CD4-positive, alpha-beta T cell treated with Interleukin-17A for 4 hours (primary cell): ENCODE measurements at regions not wholly inside any gene's neighbourhood (a gene's known extent, or its start where the extent isn't known, plus 50 kb on each side); places are given as distances from the start of the nearest gene placed in this dataset.
"Not testable (repeated sequence)": the region's sequence is repeated elsewhere in the genome, so short reads cannot be mapped to it uniquely, and the experiment has no call there.

Experiments used
- DNase-seq: peaks from one replicate; pipeline ENCODE4 v3.0.0-alpha.2; 2020; ENCODE audit warnings: mixed read lengths

DNA sequence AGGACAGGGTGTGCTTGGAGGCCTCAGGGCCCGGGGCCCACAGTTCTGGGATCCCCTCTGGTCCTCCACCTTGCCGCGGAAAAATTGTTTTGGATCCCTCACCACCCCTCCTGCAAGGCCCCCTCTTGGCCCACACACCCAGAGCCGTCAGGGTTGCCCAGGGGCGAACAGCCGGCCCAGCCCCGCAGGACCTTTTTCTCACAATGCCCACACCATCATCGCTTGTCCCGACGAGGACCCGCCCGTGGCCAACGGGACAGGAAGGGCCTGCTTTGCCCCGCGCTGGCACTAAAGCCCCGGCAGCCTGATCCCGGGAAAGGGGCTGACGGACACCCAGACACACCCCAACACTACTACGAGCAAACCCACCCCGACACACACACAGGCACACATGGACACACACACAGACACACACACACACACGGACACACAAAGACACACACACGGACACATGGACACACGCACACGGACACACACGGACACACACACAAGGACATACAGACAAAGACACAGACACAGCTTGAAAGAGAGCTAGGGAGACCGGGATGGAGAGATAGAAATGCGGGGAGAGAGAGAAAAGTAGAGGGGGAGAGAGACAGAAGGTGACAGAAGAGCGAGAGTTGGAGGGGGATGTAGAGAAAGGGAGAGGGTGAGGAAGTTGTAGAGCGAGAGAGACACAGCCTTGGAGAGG is 1493.5 kb upstream of the DEFB115 start:
- DNase-seq, result no peak

DNA sequence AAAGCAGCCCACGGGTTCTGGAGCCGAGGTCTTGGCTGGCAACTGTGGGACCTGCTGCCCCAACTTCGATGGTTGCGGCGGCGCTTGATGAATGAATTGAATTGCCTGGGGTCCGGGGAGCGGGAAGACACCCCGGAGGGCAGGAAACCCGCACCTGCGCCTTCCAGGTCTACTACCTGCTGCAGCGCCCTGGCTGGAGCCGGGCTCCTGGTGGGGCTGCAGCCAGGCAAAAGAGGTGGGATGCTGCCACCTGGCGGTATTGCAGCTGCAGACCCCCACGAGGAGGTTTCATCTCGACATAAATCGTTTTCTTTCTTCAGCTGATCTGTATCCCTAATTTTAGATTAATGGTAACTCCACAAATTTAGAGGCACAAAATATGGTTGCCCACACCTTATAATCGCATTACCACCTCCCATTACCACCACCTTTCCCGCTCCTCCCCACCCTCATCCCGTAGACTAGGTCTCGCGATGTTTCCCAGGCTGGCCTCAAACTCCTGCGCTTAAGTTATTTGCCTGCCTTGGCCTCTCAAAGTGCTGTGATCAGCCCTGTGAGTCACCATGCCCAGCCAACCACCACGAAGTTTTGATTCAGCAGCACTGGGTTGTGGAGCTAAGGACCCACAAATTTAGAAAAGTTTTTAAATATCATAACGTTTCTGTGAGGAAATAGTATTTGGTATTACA is 1492.4 kb upstream of the DEFB115 start:
- DNase-seq, result not testable (repeated sequence)

GRCh38 chr20:29778033-29778432 is 1479.4 kb upstream of the DEFB115 start:
- DNase-seq, result not testable (repeated sequence)

GRCh38 chr20:29781217-29781616 is 1476.2 kb upstream of the DEFB115 start:
- not testable (repeated sequence) for DNase-seq

DNA sequence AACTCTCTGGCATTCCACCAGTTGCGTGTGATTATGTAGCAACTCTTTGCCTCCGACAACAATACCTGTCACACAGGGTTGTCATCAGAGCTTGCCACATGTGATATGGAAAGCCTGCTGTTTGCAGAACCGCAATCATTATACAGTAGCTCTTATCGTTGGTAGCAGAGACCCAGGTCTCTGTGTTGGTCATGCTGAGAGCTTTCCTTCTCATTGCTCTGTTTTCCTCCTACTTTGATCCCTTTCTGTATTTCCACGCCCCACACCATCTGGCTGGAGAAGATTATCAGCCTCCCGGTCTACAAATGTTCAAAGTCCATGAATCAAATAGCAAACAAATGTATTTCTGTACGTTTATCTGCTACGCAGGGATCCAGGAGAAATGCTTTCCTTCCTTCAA is 1475.6 kb upstream of the DEFB115 start:
- not testable (repeated sequence) for DNase-seq

DNA sequence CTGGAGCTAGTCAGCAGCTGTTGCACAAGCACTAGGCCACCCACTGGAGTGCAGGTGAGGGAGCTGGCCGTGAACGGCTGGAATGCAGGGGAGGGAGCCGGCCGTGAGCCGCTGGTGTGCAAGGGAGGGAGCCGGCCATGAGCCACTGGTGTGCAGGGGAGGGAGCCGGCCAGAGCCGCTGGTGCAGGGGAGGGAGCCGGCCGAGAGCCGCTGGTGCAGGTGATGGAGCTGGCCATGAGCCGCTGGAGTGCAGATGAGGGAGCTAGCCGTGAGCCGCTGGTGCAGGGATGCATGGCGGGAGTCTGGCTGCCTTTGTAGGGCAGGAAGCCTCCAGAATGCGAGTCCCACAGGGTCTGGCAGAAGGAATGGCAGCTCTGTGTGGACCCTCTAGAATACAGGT is 1470.0 kb upstream of the DEFB115 start:
- not testable (repeated sequence) for DNase-seq

GRCh38 chr20:29790510-29790909 is 1467.0 kb upstream of the DEFB115 start:
- no peak for DNase-seq

GRCh38 chr20:29831508-29831907 is 1426.0 kb upstream of the DEFB115 start:
- not testable (repeated sequence) for DNase-seq

DNA sequence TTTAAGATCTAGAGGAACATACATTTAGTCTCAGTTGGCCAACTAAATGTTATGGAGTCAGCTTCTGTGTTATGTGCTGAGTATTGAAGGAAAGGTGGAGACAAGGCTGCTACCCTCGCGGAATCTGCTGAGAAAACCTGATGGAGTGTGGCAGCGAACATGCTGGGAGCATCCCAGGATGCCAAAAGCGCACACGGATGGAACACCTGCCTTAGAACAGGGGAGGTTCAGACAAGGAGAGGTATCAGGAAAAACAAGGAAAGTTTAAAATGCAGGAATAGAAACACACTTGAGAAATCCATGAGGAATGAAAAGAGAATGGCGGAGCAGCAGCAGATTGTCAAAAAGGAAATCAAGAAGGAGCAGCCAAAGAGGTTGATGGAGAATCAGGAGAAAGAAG is 1389.5 kb upstream of the DEFB115 start:
- DNase-seq, result not testable (repeated sequence)

- DNase-seq, result not testable (repeated sequence)
These were observed 1388.8 kb upstream of the DEFB115 start for GRCh38 chr20:29868688-29869087.

- not testable (repeated sequence) for DNase-seq
These were observed 1385.6 kb upstream of the DEFB115 start for GRCh38 chr20:29871816-29872215.

GRCh38 chr20:29873946-29874345 is 1383.5 kb upstream of the DEFB115 start:
- DNase-seq, result peak; percentile 18

DNA sequence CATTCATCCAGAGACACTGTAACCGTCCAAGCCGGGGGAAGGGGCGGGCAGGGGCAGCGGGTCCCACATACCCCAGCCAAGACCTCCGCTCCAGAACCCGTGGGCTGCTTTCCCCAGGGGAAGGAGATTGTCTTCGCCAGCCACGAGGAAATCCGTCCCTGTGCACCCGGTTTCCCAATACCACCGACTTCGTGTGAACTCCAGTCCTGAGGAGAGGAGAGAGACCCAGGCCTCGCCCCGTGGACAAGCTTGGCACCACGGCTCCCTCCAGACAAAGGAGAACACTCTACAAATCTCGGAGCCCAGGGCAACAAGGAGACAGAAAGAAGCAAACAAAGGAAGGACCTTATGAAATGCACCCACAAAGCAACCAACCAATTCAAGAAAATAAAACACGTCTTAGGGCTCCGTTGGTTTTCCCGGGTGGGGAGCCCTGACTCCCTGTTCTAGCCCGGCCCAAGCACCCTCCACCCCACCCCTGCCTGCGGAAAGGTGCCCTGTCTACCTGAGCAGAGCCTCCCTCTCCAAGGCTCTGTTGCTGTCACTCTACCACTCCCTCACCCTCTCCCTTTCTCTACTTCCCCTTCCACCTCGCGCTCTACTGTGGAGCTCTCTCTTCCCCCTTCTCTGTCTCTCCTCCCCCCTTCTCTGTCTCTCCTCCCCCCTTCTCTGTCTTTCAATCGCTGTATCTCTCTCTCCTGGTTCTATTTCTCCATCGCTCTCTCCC is 1382.8 kb upstream of the DEFB115 start:
- DNase-seq, result no peak

- DNase-seq, result not testable (repeated sequence)
These were observed 1382.0 kb upstream of the DEFB115 start for GRCh38 chr20:29875321-29876083.

GRCh38 chr20:29876084-29876910 is 1381.2 kb upstream of the DEFB115 start:
- not testable (repeated sequence) for DNase-seq

- DNase-seq, result no peak
These were observed 1380.6 kb upstream of the DEFB115 start for GRCh38 chr20:29876911-29877285.

DNA sequence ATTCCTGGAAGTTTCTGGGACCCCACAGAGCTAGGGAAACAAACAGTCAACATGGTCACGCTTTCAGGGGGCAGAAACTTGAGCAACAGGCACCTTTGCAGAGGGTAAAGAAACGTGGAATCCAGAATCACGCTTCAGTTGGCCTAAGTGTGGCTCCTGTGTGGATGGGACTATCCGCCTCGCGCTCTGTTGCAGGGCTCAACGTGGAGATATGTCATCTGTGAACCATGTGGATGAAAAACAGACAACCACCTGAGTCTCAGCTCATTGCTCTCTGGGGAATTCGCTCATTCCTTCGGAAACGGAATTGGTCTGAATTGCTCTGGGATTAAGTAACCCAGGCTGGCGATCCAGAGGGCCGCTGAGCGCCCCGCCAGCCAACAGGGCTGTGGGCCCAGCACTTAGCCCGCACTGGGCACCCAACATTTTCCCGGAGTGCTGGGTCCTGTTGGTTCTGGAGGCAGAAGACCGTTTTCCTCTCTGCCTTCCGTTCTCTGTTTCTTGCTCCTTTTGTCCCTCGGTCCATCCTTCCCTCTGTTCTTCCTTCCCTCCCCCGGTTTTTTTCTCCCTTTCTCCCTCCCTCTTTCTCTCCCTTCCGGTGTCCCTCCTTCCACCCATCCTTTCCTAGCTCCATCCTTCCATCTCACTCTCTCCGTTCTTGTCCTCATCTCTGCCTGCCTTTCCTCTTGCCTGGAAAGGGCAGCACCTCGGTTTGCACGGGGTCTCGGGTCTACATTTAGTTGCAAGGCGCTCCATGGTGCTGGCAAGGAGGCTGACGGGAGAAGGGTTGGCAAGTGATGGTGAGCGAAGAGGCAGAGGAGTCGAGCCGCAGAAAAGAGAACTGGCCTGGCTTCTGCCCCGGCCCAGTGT is 1379.8 kb upstream of the DEFB115 start:
- not testable (repeated sequence) for DNase-seq

DNA sequence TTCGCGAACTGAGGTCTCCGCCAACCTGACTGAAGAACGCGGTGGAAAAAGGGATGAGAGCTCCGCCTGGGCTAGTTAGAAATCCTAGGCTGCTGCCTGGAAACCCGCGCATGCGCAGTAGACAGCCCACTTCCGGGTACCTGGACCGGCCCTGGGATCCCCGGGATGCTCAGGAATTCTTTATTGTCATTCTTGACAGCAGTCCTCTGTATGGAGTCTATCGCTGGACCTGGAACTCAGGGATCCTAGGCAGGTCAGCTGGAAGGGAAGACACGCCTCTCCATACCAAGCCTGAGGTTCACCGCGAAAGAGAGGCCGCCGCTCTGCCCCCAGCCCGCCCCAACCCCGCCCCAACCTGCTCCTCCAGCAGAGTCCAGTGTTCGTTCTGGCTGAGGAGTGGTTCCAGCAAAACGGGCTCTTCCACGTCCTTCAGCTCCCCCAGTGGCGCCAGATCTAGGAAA is 1379.2 kb upstream of the DEFB115 start:
- DNase-seq, result no peak

DNA sequence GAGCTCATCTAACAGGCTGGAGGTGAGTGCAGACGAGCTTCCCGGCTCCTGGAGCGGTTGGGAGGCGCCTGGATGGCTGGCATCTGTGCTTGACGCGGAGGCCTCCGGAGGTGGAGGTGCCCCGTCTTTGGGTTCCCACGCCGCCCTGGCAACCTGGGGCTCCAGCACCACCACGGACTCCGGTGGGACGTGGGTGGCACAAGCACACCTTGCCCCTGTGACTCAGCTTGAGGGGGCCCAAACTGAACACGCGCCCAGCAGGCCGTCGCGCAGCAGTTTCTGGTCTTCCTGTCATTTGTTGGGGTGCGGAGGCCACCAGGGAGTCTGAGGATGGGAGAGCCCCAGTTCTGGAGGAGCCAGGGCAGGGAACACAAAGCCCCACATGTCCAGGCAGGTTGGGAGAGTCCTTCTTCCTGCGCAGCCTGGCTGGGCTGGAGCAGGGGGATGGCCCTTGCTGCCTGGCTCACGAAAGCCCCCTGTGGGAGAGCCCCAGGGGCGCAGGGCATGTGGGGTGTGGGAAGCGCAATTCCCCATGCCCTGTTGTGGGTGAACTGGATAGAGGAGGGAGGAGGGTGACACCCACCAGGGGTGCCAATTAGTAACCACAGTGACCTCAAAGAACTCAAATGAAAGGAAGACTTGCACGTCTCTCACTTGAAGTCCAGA is 1378.6 kb upstream of the DEFB115 start:
- DNase-seq, result no peak

GRCh38 chr20:29881107-29881506 is 1376.4 kb upstream of the DEFB115 start:
- DNase-seq, result not testable (repeated sequence)
